NCI-H2029 treated with DMSO at 0.1 percent for 48 hours (cell line): ENCODE measurements at regions not wholly inside any gene's neighbourhood (a gene's known extent, or its start where the extent isn't known, plus 50 kb on each side); places are given as distances from the start of the nearest gene placed in this dataset.

Experiments used
- DNase-seq: peaks from one replicate; lab custom pipeline; 2025; lab: John Stamatoyannopoulos, UW

DNA sequence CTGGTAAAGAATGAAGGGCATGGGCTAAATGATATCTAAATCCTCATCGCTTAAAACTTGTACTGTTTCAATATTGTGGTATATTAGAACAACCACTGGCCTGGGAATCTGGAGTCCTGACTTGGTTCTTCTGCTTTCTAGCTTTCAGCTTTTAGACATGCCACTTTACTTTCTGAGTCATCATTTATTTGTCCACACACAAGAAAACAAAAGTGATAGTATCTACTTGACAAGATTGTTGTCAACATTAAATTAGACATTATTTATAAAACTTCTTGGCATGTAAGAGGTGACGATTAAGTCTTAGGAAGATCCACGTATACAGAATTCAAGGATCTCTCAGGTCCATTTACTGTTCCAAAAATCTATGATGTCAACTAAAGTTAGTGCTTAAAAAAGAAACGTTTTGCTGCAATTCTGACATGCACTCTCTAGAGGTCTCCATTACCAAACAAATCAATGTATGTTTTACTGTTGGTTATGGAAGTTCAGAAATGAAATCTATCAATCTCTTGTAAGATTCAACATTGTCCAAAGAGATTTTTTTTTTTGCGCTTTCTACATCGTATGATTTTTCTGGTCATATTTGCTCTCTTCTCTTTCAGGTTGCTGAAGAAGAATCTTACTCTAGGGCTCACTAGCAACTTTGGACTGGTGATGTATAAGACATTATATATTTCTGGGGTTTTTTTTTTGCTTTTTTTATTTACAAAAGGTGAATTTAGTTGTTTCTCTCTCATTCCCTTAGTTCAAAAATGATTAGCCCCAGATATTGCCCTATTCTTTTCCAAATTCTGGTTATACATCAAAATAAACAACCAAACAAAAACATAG, 53.6 kb upstream of the DYNC1I1 start:
- no peak for DNase-seq

- no peak for DNase-seq
Measured at GRCh38 chr7:95716357-95717122, 55.8 kb upstream of the DYNC1I1 start.

- DNase-seq = no peak
Measured at GRCh38 chr7:95715274-95715673, 57.1 kb upstream of the DYNC1I1 start.

GRCh38 chr7:95710711-95711110, 61.6 kb upstream of the DYNC1I1 start:
- DNase-seq = no peak

DNA sequence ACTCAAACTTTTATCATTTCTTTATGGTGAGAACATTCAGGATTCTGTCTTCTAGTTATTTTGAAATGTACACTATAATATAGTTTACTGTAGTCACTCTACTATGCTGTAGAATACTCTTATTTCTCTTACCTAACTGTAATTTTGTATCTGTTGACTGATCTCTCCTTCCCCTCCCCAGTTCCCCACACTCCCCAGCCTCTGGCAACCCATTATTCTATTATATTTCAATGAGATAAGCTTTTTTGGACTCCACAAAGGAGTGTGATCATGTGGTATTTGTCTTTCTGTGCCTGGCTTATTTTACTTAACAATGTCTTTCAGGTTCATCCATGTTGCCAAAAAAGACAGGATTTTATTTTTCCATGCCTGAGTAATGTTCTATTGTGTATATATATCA, 71.4 kb upstream of the DYNC1I1 start:
- DNase-seq = no peak

GRCh38 chr7:95694334-95694733, 78.0 kb upstream of the DYNC1I1 start:
- no peak for DNase-seq

DNA sequence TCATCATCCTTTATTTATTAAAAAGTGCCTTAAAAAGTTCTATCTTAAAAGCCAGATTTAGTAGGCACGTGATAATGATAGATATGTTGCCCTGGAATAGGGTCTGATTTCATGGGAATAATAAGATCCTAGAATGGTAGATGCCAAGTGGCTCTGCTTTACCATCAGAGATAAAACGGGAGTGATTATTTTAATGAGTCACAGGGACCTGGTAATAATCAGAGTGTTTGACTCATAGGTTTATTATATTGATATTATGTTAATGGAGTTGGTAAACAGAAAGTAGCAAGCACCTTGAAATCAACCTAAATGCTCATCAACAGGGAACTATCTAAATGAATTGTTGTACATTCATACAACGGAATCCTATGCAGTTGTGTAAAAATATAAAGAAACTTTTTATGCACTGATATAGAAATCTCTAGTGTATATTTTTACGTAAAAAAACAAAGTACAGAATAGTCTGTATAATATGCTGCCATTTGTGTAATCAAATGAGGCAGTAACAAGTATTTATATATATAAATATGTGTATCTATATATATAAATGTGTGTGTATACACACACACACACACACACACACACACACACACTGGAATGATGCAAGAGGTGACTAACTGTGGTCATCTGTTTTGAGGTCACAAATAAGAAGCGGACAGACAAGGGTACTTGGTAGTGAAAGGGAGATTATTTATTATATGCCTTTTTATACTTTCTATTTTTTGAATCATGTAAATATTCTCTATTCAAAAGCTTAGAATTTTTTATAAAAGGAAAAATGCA, 78.6 kb upstream of the DYNC1I1 start:
- no peak for DNase-seq

GRCh38 chr7:95691464-95691863, 80.9 kb upstream of the DYNC1I1 start:
- no peak for DNase-seq

DNA sequence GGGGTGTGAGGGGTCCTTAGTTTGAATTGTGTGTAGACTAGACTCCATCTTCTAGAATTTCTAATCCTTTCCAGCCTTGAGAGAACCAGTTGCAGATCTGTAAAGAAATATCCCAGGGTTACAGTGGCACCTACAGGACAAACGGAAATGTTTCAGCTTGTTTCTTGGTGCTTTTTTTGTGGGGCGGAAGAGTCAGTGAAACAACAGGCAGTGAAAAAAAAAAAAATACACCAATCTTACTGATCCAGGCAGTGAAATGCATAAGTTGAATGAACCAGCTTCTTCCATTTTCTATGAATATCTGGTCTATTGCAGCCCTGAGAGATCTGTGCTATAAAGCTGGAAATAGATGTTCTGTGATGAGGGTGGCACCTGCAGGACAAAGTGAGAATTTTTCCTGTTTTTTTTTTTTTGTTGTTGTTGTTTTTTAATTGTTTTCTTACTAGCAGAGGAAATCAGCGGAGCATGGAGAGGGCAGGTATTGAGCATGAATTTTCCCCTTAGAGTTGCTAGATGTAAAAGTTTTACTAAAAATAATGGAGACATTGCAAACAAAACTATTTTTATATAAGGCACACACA, 81.9 kb upstream of the DYNC1I1 start:
- DNase-seq = peak; percentile 48

GRCh38 chr7:95688931-95689495, 83.3 kb upstream of the DYNC1I1 start:
- DNase-seq = no peak

DNA sequence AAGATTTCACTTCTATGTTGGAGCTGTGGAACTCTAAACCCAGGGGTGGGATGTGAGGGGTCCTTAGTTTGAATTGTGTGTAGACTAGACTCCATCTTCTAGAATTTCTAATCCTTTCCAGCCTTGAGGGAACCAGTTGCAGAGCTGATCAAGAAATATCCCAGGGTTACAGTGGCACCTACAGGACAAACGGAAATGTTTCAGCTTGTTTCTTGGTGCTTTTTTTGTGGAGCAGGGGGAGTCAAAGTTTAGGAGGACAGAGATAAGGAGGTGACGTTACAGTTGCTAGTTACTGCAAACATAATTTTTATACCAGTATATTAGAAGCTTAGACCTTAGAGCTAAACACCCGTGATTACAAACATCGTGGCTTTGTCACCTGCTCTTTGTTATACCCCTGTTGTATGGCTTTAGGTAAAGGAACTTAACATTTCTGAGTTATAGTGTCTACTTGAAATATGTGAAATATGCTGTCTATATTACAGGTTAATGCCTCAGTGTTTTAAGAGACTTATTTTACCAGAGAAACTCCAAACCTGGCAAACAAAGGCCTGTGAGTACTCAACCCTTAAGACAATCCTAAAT, 84.5 kb upstream of the DYNC1I1 start:
- no peak for DNase-seq

DNA sequence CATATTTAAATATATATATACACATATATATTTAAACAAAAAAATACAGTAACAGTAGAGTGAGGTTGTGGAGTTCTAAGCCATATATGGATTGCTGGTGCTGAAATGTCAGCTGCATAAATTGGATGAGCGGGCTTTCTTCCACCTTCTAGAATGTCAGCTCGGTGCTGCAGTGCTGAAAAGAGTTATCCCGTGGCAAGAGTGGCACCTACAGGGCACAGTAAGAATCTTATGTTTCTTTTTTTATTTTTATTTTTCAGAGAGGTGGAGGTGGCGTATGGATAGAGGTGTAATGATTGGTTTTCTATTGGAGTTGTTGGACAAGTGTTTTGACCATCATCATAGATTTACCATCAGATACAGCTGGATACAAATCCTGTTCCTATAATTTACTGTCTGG, 86.2 kb upstream of the DYNC1I1 start:
- peak; percentile 12 for DNase-seq

- no peak for DNase-seq
Measured at GRCh38 chr7:95684505-95684904, 87.8 kb upstream of the DYNC1I1 start.

- DNase-seq = peak; percentile 34
Measured at GRCh38 chr7:95684037-95684436, 87.7 kb upstream of the PDK4 start.

DNA sequence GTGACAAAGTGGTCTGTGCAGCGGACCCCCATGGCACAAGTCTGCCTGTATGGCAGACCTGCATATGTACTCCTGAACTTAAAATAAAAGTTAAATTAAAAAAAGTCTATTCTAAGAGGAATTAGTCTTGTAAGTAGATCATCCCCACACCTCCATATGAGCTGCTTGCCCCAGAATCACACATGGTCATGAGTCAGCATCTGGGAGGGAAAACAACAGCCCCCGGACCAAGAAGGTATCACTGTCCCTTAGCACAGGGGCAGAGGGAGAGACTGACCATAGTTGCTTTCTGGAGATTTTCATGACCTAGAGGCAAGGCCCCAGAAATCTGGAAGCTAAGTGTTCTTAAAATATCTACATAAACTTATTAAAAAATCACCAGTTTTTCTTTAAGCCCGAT, 86.6 kb upstream of the PDK4 start:
- DNase-seq = no peak

DNA sequence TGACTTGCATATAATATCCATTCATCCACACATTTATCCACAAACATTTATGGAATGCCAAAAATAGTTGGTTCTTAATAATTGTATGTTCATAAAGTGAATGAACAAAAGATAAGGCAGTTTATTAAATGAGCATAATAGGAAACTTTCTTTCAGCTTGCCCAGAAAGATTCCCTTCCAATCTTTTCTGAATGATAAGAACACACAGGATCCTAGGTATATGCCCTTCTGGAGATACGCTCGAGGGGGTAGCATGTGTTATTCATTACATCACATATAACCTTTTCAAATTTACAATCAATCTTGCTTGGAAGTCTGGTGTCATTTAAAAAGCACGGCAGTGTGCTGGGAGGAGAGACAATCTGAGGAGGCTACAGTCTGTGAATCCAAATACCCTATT, 80.4 kb upstream of the PDK4 start:
- no peak for DNase-seq

DNA sequence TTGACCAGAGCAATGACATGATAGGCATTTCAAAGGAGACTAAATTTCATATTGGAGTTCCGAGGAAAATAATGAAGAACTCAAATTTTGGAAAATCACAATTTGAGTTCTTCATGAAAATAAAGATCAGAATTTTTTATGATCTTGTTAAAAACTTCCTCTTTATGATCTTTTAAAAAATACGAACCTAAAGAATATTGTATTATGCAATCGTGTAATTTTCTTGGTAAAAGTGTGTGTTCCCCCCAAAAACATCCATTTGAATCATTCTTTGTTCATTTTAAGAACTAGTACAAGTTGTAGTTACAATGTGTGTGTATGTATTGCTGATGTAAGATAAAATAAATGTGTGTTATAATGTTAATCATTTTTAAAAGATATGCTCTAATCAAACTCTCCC, 79.3 kb upstream of the PDK4 start:
- no peak for DNase-seq

DNA sequence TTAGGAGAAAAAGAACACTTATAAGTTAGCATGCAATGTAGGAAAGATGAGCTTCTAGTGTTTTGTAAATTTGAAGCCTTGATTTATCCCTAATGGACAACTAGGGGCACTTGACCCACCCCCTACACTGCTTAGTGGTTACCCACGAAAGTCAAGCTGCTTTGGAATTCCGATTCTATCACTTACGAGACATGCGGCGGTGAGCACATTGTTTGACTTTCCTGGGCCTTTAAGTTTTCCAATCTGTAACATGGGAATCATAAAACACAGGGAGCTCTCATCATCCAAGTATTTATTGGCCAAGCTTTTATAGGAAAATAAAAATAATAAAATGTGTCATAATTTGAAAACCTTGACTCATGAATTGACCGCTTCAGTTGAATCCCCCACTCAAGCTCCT, 78.7 kb upstream of the PDK4 start:
- no peak for DNase-seq

DNA sequence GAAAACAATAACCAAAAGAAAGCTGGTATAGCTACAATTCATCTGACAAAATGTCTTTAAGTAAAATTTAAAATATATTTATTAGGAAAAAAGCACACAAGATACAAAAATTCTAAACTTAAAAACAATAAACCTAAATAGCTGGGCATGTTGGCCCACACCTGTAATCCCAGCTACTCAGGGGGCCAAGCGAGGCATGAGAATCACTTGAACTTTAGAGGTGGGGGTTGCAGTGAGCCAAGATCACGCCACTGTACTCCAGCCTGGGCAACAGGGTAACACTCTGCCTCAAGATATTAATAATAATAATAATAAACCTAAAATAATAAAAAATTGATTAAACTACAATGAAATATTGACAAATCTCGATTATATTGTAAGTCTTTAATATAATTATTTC, 77.8 kb upstream of the PDK4 start:
- DNase-seq = no peak

GRCh38 chr7:95672434-95672833, 76.1 kb upstream of the PDK4 start:
- no peak for DNase-seq

DNA sequence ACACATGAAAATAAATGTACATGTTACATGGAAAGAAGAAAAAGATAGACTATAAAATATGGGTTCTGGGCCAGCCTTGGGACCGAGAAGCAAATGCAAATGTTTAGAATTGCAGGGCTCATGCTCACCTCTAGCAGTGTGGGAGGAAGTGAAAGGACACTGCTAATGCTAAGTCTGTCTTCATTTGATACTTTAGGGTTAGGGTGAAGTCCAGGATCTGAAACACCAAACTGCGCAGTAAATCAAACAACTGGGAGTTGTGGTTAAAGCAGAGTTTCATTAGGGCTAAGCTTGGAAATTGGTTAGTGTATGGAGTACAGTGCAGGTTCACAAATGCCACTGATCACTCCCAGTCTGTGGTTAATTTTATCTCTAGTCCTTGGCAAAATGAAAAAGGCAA, 73.2 kb upstream of the PDK4 start:
- DNase-seq = no peak
